HG03565 (cell line): ENCODE measurements at regions not wholly inside any gene's neighbourhood (a gene's known extent, or its start where the extent isn't known, plus 50 kb on each side); places are given as distances from the start of the nearest gene placed in this dataset.
"Not testable (repeated sequence)": the region's sequence is repeated elsewhere in the genome, so short reads cannot be mapped to it uniquely, and the experiment has no call there.

Experiments
- ATAC-seq: cut with Tn5 transposase; IDR thresholded peaks from one replicate; pipeline ENCODE4 v1.9.1; 2021; ENCODE audit warnings: mild to moderate bottlenecking, moderate library complexity; ENCODE audit not compliant: unreplicated experiment

DNA sequence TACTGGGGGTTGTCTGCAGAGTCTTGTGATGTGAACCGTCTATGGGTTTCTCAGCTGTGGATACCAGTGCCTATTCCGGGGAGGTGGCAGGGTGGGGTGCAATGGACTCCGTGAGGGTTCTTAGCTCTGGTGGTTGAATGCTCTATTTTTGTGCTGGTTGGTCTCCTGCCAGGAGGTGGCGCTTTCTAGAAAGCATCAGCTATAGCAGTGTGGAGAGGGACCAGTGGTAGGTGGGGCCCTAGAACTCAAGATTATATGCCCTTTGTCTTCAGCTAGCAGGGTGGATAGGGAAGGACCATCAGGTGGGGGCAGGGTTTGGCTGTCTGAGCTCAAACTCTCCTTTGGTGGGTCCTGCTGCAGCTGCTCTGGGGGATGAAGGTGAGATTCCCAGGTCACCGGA, 127.3 kb upstream of the PLD5 start:
- ATAC-seq: no peak

DNA sequence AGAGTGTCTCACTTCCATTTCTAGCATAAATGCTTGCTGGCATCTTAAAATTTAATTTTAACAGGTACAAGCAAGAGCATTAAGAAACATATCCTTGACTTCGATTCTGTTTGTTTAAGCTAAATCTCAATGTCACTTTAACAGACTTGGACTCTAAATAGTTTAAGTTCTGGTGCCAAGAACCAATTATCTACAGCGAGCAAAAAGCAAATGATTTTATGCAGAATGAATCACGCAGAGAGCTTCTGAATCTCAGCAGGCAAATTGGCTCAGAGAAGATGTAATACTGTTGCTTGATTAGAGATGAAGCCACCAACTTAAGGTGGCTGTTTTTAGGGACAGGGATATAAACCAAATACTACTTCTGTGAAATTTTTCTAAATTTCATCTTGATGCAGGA, 117.0 kb upstream of the PLD5 start:
- ATAC-seq: no peak

DNA sequence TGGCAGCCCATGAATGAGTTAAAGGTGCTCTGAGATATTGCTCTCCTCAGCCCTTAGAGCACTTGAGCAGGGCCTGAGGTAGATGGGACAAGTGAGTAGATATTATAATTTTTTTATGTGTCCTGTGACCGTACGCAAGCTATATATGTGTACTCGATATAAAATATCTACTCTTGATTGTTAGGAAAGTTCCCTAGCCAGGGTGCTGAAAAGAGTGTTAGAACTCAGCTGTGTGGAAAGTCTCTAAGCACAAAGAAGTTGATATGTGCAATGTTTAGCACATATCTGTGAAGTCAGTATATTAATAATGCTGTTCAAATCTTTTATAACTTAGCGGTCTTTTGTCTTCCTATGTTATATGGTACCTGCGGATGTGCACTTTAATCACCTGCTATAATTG, 114.6 kb upstream of the PLD5 start:
- no peak for ATAC-seq

DNA sequence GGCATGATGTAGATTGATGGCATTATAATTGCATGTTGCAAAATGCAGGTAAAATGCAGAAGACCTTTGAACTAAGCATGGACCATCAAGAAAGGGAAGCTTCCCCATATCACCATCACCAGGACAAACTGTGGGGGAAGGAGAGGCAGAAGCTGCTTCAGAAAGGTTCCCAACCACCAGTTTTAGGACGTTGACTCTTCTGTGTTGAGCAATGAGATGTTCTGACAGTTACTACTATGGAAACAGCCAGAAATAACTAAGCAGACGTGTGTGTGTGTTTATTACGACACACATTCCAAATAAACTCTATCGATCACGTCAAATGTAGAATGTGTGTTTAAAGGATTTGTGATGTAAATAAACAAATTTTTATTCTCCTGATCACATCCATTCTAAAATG, 110.2 kb upstream of the PLD5 start:
- no peak for ATAC-seq

DNA sequence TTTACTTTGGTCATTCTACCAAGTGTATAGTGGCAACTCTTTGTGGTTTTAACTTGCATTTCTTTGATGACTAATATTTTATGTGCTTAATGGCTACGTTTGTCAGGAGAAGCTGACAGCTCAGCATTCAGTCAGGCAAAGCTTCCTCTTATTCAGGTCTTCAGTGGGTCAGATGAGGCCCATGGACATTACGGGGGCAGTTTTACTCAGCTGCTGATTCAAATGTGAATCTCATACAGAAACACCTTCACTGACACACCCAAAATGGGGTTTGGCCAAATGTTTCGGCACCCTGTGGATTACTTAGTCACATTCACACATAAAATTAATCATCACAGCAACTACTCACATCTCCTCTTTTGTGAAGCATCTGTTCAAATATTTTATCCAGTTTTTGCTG, 104.9 kb upstream of the PLD5 start:
- no peak for ATAC-seq

DNA sequence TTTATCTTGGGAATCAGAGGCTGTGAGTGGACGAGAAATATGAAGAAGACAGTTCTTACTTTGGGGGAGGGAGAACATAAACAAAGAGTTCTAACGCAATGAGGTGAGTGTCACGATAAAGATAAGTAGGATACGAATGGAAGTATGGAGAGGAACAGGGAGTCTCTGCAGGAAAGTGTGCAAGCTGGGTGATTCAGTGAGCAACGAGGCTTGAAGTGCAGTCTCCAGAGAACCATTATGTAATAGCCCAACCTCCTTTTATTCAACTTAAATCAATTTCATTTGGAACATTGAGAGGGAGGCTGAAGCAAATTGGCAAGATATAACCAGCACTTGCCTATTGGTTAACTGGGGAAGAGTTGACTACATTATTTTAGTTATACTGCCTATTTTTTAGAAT, 99.3 kb upstream of the PLD5 start:
- ATAC-seq: no peak

DNA sequence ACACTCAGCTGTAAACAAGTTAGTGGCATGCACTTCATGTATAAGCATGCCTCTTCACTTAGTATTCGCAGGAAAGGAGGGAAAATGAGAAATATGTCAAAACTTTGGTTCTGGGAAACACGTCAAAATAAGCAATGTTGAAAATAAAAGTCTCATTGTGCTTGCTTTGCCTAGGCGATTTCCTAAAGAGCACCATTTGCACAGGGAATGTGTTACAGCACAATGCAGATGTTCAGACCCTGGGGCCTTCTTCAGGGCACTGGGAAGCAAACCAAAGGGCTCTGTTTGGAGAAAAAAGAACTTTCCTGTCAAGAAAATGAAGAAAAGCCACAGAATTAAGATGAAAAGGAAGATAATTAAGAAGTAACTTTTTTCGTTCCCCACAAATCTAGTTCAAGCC, 98.6 kb upstream of the PLD5 start:
- ATAC-seq: no peak

DNA sequence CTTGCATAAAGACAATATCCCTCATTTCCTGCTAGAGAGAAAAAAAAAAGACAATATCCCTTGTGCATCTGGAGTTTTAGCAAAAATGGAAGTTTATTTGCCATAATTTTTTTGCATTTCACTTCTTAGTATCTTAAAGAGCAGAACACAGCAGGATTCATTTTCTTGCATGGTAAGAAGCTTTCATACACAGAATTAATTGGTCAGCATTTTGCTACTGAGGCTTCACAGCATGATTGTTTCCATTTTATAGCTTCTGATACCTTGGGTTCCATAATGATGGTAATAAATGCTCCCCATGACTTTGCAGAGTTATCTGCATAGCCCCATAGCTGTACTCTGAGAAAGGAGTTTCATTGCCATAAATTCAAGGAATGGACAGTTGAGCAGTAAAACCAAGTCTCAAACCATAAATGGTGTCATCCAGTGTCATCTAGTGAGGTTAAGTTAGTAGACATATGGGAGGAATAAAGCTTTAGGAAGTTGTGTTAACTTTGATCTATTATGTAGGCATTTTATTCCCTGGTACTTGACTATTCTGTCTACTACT, 88.8 kb upstream of the PLD5 start:
- no peak for ATAC-seq

DNA sequence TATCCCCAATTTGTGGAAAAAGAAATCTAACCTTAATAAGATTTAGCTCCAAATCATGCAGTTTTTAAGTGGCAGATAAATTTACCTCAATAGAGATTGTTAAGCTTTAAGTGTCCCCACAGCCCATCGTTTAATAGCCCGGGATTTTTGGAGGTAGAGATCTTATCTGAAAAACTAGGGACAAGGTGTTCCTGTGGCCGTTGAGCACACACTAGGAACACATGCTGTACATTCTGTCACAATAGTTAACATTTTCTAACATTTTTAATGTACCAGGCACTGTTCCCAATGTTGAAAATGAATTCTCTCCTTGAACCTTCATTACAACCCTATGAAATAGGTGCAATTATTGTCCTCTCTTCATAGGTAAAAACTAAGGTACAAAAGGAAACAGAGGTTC, 85.7 kb upstream of the PLD5 start:
- no peak for ATAC-seq

DNA sequence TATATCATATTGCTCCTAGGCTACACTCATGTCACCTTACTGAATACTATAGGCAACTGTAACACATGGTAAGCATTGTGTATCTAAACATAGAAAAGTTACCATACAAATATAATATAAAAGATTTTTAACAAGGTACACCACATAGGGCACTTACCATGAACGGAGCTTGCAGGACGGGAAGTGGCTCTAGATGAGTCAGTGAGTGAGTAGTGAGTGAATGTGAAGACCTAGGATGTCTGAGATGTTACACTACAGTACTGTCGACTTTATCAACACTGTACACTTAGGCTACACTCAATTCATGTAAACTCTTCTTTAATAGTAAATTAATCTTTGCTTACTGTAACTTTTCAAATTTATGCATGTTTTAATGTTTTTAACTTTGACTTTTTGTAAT, 81.0 kb upstream of the PLD5 start:
- no peak for ATAC-seq

DNA sequence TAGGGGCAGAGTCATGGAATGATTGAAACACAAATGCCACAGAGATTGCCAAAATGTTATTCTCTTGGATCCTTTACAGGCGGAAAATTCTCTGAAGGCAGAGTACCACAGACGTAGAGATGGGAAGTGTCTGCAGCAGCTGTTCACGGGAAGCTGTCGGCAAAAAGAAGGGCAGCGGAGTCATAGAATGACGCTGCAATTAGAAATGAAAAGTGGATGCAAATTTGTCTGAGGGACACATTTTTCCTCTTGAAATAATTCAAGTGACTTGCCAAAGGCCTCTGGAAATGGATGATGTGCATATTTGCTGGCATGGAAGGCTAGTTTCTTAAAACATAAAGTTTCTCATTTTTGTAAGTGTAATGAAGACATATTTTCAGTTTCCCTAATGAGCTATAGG, 77.5 kb upstream of the PLD5 start:
- ATAC-seq: no peak

DNA sequence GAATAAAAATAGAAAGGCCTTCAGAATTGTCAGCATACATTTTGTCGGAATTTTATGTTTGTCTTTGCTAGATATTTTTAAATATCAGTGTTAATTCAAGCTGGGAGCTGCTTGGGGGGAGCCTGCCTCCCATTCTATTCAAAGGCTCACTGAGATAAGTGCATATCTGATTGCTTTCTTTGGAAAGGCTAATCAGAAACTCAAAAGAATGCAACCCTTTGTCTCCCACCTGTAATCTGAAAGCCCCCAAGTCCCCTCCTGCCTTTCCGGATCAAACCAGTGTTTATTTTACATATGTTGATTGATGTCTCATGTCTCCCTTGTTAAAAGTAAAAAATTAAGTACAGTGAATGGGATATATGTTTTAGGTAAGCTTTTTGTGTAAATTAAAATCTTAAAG, 69.3 kb upstream of the PLD5 start:
- not testable (repeated sequence) for ATAC-seq

DNA sequence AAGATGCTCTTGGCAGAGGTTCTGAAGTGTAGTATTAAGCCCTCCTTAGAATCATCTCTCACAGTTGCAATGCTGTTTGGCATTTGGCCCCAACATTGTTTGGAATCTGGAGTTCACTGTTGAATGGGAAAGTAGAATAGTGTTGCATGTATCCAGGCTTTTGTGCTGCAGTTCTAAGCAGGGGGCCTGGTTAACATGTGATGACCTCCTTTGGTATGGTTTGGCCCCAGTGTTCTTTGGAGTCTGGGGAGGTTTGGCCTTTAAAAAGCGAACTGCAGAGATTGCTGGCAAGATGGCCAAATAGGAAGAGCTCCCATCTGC, 61.8 kb upstream of the PLD5 start:
- ATAC-seq: no peak

DNA sequence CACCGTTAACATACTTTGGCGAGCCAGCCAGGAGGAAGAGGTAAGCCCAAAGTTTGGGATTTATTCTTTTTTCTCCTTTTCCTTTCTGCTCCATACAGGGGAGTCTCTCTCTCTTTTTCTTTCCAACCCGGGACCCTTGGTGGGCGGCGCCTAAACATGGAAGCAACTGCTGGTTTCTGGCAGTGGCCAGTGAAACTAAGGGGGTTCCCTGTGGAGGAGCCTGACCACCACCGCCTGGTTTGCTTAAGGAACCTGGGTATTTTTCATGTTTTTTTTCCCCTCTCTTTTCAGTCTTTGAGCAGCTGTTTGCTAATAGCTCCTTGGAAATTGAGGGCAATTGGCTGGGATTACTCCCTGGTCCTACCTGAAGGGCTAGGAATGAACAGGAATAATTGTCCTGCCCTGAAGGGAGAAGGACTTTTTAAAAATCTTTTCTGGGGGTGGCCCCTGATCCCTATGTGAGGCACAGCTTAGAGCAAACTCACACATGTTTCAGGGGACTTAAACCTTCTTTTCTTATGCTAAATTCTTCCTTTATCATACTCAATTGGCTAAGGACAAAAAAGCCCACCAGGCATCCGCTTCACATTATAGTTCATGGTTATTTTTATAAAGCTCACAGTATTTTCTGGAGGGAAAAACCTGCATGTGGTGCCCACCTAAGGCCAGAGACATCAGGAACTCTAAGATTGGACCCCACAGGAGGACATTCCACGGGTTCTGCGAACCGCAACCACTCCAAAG, 61.3 kb upstream of the PLD5 start:
- ATAC-seq: no peak

DNA sequence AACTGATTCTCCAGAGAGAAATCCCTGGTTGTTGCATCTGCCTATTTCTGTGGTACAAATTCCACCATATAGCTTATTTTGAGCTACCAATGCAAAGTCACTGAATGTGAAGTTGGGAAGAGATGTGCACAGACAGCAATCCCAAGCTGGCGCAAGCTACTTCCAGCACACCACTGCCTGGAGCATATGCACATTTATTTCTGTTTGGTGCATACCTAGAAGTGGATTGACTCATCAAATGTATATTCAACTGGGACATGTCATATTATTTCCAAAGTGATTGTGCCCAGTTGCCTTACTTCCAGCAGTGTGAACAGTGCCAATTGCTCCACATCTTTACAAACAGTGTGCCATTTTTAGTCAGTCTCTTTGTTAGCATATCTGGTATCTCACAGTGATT, 58.2 kb upstream of the PLD5 start:
- ATAC-seq: no peak

DNA sequence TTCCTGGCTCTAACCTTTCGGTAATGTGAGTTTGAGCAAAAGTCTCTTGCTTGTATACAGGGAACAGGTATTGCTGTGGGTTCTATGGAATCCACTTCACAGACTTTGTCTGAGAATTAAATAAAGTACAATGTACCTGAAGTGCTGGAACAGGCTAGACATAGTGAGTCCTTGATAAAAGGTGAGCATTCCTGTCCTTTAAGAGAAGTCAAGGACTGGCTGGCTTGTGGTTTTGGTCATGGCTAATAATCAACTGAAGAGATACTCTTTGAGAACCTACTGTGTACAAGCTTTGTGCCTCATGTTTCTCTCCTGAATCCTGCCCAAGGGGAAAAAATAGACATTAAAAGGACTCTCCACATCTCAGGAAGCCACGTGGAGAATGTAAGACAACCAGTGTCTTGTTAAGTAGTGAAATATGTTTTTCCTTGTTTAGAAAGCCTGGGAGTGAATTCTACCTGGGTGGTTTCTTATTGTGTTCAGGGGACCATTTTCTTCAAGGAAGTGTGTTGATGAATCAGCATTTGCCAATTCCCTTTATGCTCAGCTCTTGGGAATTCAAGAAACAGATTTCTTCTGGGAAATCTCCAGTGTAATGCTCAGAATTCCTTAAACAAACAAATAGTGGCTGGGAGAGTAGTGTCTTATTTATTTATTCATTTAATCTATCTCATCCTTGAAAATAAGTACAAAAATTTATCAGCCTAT, 55.2 kb upstream of the PLD5 start:
- no peak for ATAC-seq
